GM12873 (cell line): ENCODE measurements at regions not wholly inside any gene's neighbourhood (a gene's known extent, or its start where the extent isn't known, plus 50 kb on each side); places are given as distances from the start of the nearest gene placed in this dataset.
A peak's percentile ranks its signal among the peaks of the same experiment; 100 is the strongest.

Experiments used
- CTCF ChIP-seq: IDR thresholded peaks from 2 replicates; pipeline ENCODE4 v1.5.1; 2012; ENCODE audit warnings: low read depth, mild to moderate bottlenecking, moderate library complexity, low read length, control low read depth; ENCODE audit not compliant: insufficient read depth; ENCODE audit errors: missing control alignments

- TF ChIP-seq CTCF: no peak
Observed at GRCh38 chr3:21835264-21835663, 84.3 kb upstream of the ZNF385D start.

- no peak for TF ChIP-seq CTCF
Observed at GRCh38 chr3:21836227-21836626, 85.2 kb upstream of the ZNF385D start.

- no peak for TF ChIP-seq CTCF
Observed at GRCh38 chr3:21839176-21839575, 88.2 kb upstream of the ZNF385D start.

GRCh38 chr3:21839592-21839991 is 88.6 kb upstream of the ZNF385D start:
- TF ChIP-seq CTCF: peak; percentile 38

- TF ChIP-seq CTCF: no peak
Observed at GRCh38 chr3:21847005-21847404, 96.0 kb upstream of the ZNF385D start.

GRCh38 chr3:21859124-21860081 is 108.4 kb upstream of the ZNF385D start:
- no peak for TF ChIP-seq CTCF

GRCh38 chr3:21860082-21860475 is 109.1 kb upstream of the ZNF385D start:
- TF ChIP-seq CTCF: no peak
